Spleen (tissue), 7 donors: ENCODE measurements at regions not wholly inside any gene's neighbourhood (a gene's known extent, or its start where the extent isn't known, plus 50 kb on each side); places are given as distances from the start of the nearest gene placed in this dataset.

ENCODE experiments used
- POLR2A ChIP-seq, 3 donors: fragments of 450-650 bp; IDR thresholded peaks; one replicate each; pipeline ENCODE4 v1.5.1; 2017; ENCODE audit warnings: antibody characterized with exemption in 3 of 3, mild to moderate bottlenecking in 1 of 3
- TF ChIP-seq, protein P1 (sequence below), 11 experiments: fragments of 200-600 bp in 7 of 11; fragments of 450-650 bp in 4 of 11; sonication (generic) in 4 of 11; IDR thresholded peaks in 8 of 11; conservative IDR thresholded peaks in 3 of 11; 1 replicate in 7 of 11; 2 replicates in 4 of 11; pipeline versions ENCODE4 v1.4.0 to v1.8.0; 2016 to 2021; ENCODE audit warnings: antibody characterized with exemption in 11 of 11, inconsistent platforms in 4 of 11, mild to moderate bottlenecking in 1 of 11
- donor health status: DM: no; HTN: no; CAD: no; lungs with moderate emphysema.
- donor health status: DM: no; HTN: no; CAD: no.
- donor health status: DM: no; HTN: no; CAD: no.

DNA sequence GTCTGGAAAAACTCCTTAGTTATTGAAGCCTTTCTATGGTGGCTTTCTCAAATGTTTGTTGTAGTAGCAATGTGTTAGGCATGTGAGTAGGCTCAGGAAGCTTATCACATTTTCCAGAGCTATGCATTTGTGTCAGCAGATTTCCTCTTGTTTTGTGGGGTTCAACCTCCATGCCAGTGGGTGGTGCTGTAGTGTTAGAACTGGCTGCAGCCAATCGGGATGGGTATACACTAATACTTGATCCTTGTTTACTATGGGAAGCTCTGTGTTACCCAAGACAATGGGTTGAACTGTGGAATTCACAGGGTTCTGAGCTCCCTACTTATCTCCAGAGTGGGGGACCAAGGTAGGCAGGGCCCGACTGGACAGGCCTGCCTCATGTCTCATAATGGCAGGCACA, 348.5 kb upstream of the ADAMTS5 start:
- TF ChIP-seq POLR2A (IDR thresholded peaks at IDR 0.05): no peak
- TF ChIP-seq, protein P1, sequence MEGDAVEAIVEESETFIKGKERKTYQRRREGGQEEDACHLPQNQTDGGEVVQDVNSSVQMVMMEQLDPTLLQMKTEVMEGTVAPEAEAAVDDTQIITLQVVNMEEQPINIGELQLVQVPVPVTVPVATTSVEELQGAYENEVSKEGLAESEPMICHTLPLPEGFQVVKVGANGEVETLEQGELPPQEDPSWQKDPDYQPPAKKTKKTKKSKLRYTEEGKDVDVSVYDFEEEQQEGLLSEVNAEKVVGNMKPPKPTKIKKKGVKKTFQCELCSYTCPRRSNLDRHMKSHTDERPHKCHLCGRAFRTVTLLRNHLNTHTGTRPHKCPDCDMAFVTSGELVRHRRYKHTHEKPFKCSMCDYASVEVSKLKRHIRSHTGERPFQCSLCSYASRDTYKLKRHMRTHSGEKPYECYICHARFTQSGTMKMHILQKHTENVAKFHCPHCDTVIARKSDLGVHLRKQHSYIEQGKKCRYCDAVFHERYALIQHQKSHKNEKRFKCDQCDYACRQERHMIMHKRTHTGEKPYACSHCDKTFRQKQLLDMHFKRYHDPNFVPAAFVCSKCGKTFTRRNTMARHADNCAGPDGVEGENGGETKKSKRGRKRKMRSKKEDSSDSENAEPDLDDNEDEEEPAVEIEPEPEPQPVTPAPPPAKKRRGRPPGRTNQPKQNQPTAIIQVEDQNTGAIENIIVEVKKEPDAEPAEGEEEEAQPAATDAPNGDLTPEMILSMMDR (IDR thresholded peaks at IDR 0.05 in 8 of 11, conservative IDR thresholded peaks at IDR 0.05 in 3 of 11): no peak
